Kidney (tissue), 13 donors: ENCODE measurements at regions not wholly inside any gene's neighbourhood (a gene's known extent, or its start where the extent isn't known, plus 50 kb on each side); places are given as distances from the start of the nearest gene placed in this dataset.

Source experiments
- DNase-seq, 5 donors: peaks; one replicate each; pipeline ENCODE4 v3.0.0-alpha.2; 2013 to 2020
- FAIRE-seq: peaks from 2 replicates; lab custom pipeline; 2012; peaks lifted over from hg19 to GRCh38; lab: Jason Lieb, UNC
- H3K27ac ChIP-seq, 2 donors: one replicate each; pipeline ENCODE4 v1.7.0; 2013; ENCODE audit warnings: low read depth in 2 of 2, low read length in 2 of 2, inconsistent platforms in 1 of 2
- H3K27me3 ChIP-seq: one replicate; pipeline ENCODE4 v1.7.1; 2013; ENCODE audit warnings: low read length, inconsistent platforms; ENCODE audit not compliant: control insufficient read depth, insufficient read depth
- H3K36me3 ChIP-seq, 3 donors: one replicate each; pipeline versions ENCODE4 v1.7.0 to v1.7.1; 2013; ENCODE audit warnings: low read length in 3 of 3, control low read depth in 1 of 3, inconsistent platforms in 1 of 3; ENCODE audit not compliant: insufficient read depth in 3 of 3, control insufficient read depth in 2 of 3
- H3K4me1 ChIP-seq, 3 donors: one replicate each; pipeline versions ENCODE4 v1.7.0 to v1.7.1; 2013; ENCODE audit warnings: low read length in 3 of 3, inconsistent platforms in 1 of 3, low read depth in 1 of 3; ENCODE audit not compliant: control insufficient read depth in 2 of 3, insufficient read depth in 2 of 3
- H3K4me3 ChIP-seq, 3 donors: one replicate each; pipeline versions ENCODE4 v1.7.0 to v1.8.1; 2013; ENCODE audit warnings: low read length in 3 of 3, control low read depth in 1 of 3, inconsistent platforms in 1 of 3
- H3K9ac ChIP-seq, 3 donors: one replicate each; pipeline versions ENCODE4 v1.7.0 to v1.7.1; 2013; ENCODE audit warnings: low read length in 3 of 3, control low read depth in 1 of 3, inconsistent platforms in 1 of 3
- H3K9me3 ChIP-seq, 3 donors: one replicate each; pipeline versions ENCODE4 v1.7.0 to v1.7.1; 2013; ENCODE audit warnings: low read length in 3 of 3, control low read depth in 1 of 3, inconsistent platforms in 1 of 3; ENCODE audit not compliant: control insufficient read depth in 2 of 3, insufficient read depth in 1 of 3
- CTCF ChIP-seq: IDR thresholded peaks from 3 replicates; pipeline ENCODE4 v1.5.1; 2012; ENCODE audit warnings: mild to moderate bottlenecking, moderate library complexity, borderline replicate concordance; ENCODE audit not compliant: insufficient read depth; ENCODE audit errors: extremely low read depth
- intact Hi-C: fragments of 100-400 bp; cut with DNase I; formaldehyde crosslinking; loops from one replicate; pipeline ENCODE4 v1.11.1; 2022
- donor health status: control.
- donor health status: control.
- donor health status: control.
- donor health status: control.
- donor health status: control.
- donor health status: DM: yes; HTN: yes; CAD: no.
- donor health status: Normal renal cell carcinoma (clear cell type).

- no peak for TF ChIP-seq CTCF
- intact Hi-C loops = no loop called here
- H3K27me3 ChIP-seq = no peaks in the 10 kb centered on the region
- H3K4me1 ChIP-seq = peaks cover 0 to 2% (median 0%) of the 10 kb centered on the region in 3 donors
- H3K9me3 ChIP-seq = no peaks in the 10 kb centered on the region
- DNase-seq (no peak), FAIRE-seq (no peak)
- H3K27ac ChIP-seq = no peak overlapping the region
- H3K4me3 ChIP-seq = no peak overlapping the region
- H3K9ac ChIP-seq = no peak overlapping the region
- no peaks in the 10 kb centered on the region for H3K36me3 ChIP-seq
Observed at GRCh38 chr9:113741886-113742854, 133.9 kb upstream of the ZNF618 start.

- Histone ChIP-seq H3K27me3 (no peaks in the 10 kb centered on the region), H3K9me3 (peaks cover 0 to 3% (median 0%) of the 10 kb centered on the region in 3 donors), H3K27ac (no peak overlapping the region), H3K4me1 (no peaks in the 10 kb centered on the region), H3K4me3 (no peak overlapping the region), H3K9ac (no peak overlapping the region), H3K36me3 (no peaks in the 10 kb centered on the region)
- DNase-seq (no peak), FAIRE-seq (no peak)
- no peak for TF ChIP-seq CTCF
- intact Hi-C loops = no loop called here
Observed at GRCh38 chr9:113742878-113743277, 133.2 kb upstream of the ZNF618 start.

DNA sequence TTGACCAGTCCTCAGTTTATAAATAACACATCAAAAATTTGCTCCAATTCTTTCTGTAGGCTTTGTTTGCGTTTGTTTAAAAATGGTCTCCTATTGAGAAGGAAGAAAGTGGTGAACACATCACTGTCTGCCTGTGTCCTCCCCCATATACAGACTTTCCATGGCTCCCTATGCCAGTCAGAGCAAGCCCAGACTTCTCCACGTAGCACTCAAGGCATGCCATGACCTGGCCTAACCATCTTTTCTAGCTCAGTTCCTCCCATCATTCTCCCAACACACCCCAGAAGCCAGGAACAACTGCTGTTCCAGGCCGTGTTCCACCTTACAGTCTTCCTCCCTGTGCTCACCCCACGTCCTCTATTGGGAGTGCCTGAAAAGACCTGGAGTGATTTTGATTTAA, 129.6 kb upstream of the ZNF618 start:
- Histone ChIP-seq H3K4me1 (no peaks in the 10 kb centered on the region), H3K9me3 (peaks cover 0 to 3% (median 0%) of the 10 kb centered on the region in 3 donors), H3K36me3 (no peaks in the 10 kb centered on the region), H3K27ac (no peak overlapping the region), H3K4me3 (no peak overlapping the region), H3K27me3 (no peaks in the 10 kb centered on the region), H3K9ac (no peak overlapping the region)
- FAIRE-seq (no peak), DNase-seq (no peak)
- intact Hi-C loops = no loop called here
- TF ChIP-seq CTCF = no peak
